Gastrocnemius medialis (tissue), 4 donors: ENCODE measurements at regions not wholly inside any gene's neighbourhood (a gene's known extent, or its start where the extent isn't known, plus 50 kb on each side); places are given as distances from the start of the nearest gene placed in this dataset.

Experiments used
- CTCF ChIP-seq, 5 experiments: fragments of 450-650 bp in 3 of 5; fragments of 200-600 bp in 2 of 5; sonication (generic) in 2 of 5; IDR thresholded peaks in 4 of 5; conservative IDR thresholded peaks in 1 of 5; 1 replicate in 4 of 5; 2 replicates in 1 of 5; pipeline ENCODE4 v1.5.1; 2016 to 2019; ENCODE audit warnings: antibody characterized with exemption in 5 of 5, mild to moderate bottlenecking in 3 of 5, moderate library complexity in 3 of 5
- POLR2A ChIP-seq, 2 donors: fragments of 450-650 bp; IDR thresholded peaks; one replicate each; pipeline ENCODE4 v1.6.1; 2017; ENCODE audit warnings: antibody characterized with exemption in 2 of 2, mild to moderate bottlenecking in 2 of 2, moderate library complexity in 2 of 2

- TF ChIP-seq CTCF (IDR thresholded peaks at IDR 0.05 in 4 of 5, conservative IDR thresholded peaks at IDR 0.05 in 1 of 5) (no peak), POLR2A (IDR thresholded peaks at IDR 0.05) (no peak)
Measured at GRCh38 chr5:82413302-82414040, 135.3 kb upstream of the RPS23 start.
